ENCODE measurements at regions not wholly inside any gene's neighbourhood (a gene's known extent, or its start where the extent isn't known, plus 50 kb on each side); places are given as distances from the start of the nearest gene placed in this dataset.

DNA sequence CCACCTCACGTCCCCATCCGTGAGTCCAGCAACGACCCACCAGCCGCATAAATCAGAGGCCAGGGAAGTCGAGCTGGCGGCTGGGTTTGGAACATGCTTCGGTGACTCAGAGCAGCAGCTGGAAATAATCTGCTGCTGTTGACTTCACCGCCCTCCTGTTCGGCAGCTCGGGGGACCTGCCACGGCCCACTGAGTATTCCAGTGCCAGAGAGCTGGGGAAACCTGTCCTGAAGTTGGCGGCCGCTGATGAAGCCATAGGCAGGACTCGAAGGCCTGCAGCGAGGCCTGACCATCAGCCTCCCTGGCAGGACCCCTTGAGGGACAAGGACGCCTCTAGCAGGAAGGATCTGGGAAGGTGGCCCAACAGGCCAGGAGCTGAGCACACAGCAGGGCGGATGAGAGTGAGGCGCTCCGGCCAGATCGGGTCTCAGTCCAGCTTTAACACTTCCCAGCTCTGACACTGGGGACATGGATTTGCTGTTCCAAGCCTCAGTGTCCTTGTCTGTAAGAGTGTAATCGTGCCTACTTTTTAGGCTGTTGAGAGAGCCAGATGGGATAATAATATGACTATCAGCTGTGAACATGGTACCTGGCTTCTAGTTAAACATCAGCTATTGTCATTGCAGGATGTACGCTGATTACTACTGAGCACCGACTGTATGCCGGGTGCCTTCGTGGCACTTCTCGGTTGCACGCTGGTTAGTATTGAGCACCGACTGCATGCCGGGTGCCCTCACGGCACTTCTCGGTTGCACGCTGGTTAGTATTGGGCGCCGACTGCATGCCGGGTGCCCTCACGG is 50.4 kb upstream of the CIBAR2 start:
- no peak for DNase-seq (ENCODE audit: low read depth in 2 of 2)

DNA sequence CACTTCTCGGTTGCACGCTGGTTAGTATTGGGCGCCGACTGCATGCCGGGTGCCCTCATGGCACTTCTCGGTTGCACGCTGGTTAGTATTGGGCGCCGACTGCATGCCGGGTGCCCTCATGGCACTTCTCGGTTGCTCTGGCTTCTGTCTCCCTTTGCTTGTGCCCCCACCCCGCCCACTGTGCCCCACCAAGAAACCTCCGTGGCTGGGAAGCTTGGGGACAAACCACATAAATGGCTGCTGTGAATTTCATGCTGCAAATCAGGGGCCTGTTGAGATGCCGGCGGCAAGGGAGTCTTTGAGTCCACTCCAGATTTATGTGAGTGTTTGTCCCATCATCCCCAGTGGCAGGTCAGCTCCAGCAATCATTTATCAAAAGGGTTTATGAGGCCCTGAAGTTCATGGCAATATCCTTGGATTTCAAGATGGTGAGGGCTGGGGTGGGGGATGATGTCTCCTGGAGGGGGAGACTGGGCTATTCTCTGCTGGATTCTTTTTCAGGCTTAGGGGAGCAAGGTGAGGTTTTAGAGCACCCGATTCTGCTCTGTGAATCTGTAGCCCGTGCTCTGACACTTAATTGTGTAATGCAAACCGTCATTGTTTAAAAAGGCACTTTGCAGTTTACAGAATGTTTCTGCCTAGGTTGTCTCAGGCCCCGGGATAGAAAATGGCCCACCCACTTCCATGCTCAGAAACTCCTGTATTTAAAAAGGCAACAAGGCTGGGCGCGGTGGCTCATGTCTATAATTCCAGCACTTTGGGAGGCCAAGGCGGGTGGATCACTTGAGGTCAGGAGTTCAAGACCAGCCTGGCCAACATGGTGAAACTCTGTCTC is 51.2 kb upstream of the CIBAR2 start:
- DNase-seq (ENCODE audit: low read depth in 2 of 2): no peak

DNA sequence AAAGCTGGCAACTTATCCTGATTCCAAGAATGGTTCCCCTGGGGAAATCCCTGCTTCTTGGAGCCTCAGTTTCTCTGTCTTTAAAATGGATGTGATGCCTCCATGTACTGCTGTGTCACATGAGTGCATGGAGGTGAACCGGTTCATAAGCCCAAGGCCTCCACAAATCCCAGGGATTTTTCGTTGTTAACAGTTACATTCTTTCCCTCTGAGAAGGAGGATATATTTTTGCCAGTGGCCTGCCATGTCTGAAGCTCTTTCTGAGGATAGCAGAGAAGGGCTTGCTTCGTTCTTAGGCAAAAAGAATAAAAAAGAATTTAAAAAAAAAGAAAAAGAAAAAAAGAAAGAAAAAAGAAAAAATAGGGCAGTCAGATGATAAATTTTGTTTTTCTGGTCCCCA is 52.2 kb upstream of the CIBAR2 start:
- DNase-seq (ENCODE audit: low read depth in 2 of 2): no peak

DNA sequence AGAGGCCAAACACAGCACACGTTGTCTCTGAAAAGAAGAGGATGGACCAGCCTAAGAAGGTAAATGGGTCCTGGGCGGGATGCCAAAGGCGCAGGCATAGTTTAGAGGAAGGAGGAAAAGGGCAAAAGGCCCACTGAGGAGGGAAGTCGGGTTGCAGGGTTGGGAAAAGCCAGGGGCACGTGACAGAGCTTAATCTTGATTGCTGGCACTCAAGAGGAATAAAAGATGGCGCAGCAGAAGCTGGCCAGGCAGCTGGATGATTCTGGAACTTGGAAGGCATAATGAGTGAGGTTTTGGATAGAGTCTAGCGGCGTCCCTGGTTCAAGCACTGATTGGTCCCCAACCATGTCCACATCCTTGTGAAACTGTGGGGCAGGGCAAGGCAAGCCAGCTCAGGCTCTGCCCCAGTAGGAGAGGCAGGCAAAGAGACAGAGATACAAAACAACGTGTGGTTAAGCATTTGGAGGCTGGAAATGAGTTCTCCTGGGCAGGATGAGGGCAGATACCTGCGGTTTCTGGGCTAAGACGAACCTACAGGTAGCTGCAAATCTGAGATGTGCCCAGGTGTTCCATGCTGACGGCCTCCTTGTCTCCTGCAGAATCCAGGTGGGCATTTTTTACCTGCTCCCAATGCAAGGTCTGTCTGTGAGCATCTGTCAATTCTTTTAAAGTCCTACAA is 52.7 kb upstream of the CIBAR2 start:
- no peak for DNase-seq (ENCODE audit: low read depth in 2 of 2)

DNA sequence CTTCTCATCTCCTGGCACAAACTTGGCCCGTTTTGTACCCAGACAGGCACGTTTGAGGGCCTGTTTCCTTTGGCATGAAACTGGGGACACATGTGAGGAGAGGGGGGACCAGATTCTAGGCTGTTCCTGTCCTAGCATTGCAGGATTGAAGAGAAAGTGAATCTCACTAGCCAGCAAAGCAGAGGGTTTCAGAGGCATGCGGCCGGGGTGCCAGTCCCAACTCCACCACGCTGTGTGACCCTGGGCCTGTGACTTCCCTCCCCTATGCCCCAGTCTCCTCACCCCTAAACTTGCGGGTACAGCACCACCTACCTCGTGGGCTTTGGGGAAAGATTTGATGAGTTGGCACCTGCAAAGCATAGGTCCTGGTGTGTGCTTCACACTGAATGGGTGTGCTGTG is 53.5 kb upstream of the CIBAR2 start:
- DNase-seq (ENCODE audit: low read depth in 2 of 2): no peak

DNA sequence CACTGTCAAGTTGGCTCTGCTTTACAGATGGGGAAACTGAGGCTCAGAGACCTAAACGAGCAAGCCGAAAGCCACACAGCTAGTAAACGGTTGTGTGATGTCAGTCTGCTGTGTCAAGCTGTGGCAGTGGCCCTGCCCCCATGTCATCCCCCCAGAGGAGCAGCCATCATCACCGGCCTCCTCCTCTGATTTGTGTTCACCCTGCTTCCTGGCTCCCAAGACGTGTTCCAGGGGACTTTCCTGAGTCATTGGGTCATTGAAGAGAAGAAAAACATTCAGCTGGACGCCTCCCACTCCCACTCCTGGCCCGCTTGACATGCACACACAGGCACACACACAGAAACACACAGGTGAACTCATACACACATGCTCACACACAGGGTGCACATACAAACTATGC is 54.0 kb upstream of the CIBAR2 start:
- DNase-seq (ENCODE audit: low read depth in 2 of 2): no peak

DNA sequence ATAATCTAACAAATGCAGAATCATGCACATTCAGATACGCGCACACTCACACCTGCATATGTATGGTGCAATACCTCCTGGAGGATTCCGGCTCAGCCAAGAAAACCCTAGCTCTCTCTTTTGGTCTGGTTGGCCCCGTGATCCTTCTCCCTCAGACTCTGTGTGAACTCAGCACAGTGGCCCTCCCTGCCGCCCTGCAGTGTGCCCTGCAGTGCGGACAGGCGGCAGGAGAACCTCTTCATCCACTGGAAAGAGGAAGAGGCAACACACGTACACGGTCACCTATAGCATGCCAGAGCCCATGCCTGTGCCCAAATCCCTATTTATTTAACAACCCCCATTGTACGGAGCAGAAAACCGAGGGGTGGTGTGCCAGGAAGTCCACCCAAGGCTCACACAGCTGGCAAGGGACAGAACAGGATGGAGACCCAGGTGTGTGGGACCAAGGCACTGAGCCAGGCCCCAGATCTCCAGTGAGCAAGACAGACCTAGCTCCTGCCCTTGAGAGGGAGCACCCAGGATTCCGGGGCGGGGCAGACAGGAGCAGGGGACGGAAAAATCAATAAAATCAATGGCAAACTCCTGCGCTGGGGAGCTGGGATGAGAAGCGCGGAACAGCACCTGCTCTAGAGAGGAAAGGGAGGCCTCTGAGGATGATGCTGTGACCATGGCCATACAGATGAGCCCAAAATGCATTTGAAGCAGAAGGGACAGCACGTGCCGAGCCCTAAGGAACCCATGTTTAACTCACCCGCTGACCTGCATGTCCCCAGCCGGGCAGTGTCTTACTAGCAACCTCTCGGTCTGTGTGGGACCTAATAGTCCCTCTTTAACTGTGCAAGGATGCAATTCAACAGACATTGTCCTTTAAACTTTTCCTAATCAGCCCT is 54.7 kb upstream of the CIBAR2 start:
- DNase-seq (ENCODE audit: low read depth in 2 of 2): no peak

DNA sequence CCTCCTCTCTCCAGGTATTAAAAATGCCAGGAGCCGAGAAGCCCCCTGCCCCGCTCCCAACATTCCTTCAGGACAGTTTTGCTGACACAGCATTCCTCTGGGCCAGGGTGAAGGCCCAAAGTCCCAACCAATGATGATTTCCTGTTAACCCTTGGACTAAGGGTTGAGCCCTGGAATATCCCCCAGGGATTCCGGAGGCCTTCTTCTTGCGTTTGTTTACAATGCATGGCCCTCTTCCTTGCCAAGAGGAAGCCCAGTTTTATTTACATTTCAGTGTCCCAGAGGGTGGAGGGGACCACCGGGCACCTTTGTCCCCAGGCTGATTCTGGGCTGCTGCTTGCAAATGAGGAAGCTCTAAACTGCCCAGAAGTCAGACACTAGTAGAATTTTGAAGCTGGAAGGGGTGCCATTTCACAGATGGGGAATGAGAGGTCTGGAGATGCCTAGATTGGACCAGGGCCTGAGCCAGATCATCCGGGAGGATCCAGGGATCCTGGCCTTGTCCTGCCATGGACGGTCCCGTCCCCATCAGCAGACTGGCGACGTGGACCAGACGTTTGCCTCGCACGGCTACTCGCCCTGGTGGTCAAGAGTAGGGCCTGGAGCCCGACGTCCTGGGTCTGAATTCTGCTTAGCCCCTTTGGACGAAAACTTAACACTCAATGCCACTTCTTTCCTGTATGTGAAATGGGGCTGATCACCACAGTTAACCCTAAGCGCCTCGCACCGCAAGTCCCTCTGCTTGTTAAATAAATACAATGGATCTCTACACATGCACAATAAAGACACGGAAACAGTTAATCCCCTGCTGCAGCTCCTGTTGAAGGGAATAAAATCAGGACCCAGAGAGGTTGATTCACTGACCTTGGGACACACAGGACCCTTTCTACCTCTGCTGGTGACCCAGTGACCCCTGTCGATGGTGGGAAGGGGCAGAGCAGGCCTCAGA is 55.6 kb upstream of the CIBAR2 start:
- DNase-seq (ENCODE audit: low read depth in 2 of 2): no peak

DNA sequence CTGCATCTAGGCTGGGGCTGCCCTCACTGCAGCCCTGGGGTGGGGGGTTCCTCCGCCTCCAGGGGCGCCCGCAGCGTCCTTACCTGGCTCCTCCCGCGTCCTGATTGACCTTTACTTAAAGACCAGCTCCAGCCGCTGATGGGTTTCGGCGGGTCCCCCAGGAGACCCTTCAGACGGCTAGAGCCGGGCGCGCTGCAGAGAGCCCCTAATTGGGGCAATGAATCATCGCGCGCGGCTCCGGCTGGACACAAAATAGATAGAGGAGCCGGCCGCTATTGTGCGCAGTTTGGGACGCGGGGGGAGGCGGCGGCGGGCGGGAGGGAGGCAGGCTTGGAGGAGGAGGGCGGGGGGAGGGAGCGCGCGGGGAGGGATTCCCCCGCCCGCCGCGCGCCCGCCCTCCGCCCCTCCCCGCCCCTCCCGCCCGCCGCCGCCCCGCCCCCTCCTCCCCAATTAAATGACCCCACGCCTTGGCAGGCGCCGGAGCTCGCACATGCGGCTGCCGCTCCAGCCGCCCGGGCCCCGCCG is 56.5 kb upstream of the CIBAR2 start:
- no peak for DNase-seq (ENCODE audit: low read depth in 2 of 2)

DNA sequence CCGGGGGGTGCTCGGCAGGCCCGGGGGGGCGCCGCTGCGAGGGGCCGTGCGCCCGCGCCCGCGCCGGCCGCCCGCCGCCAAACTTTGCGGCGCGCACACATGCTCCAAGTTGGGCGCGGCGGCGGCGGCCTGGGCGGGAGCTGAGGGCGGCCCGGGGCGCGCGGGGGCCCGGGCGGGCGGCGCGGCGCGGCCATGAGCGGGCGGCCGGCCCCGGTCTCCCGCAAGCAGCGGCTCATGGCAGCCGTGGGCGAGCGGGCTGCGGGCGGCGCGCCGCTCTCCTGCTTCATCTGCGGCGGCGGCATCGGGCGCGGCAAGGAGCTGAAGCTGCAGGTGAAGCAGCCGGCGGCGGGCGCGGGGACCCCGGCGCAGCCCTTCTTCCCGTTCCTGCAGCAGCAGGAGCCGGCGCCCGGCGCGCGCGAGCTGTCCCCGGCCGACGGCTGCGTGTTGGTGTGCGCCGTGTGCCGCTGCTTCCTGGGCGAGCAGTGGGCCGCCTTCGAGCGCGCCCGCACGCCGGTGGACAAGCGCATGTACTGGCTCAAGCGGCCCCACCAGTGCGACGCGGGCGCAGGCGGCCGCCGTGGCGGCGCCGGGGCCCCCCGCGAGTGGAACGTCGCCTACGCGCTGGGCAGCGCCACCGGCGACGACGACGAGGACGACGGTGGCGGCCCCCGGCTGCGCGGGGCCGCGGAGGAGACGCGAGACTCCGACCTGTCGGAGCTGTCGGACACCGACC is 57.2 kb upstream of the CIBAR2 start:
- no peak for DNase-seq (ENCODE audit: low read depth in 2 of 2)

DNA sequence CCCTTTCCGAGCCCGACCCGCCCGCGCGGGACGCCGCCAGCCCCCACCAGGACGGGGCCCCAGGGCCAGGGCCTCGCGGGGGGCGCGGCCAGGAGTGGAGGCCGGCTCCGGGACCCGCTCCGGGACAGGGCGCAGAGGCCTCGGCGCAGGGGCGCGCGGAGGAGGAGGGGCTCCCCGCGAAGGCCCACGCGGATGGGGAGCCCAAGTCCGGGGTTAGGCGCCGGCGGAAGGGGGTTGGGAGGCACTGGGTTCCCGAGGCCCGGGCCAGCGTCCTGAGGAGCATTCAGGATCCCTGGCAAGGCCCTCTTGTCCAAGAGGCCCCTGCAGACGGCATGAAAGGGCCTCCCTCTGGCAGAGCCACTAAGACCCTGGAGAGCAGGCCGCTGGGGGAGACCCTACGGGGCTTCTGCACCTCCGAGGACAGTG is 57.8 kb upstream of the CIBAR2 start:
- no peak for DNase-seq (ENCODE audit: low read depth in 2 of 2)

DNA sequence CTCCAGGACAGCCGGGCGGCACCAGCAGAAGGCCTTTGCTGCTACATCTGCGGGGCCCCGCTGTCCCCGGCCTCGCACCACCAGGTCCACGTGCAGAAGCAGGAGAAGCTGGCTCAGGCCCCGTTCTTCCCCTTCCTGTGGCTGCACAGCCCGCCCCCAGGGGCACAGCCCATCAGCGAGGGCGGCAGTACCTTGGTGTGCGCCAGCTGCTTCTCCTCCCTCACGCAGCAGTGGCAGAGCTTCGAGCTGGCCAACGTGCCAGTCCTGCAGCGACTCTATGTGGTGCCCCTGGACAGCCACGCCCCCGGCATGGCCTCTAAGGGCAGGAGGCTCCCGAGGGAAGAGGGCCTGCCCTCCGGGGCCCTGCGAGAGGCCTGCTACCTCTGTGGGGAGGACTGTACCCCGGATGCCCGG is 58.3 kb upstream of the CIBAR2 start:
- DNase-seq (ENCODE audit: low read depth in 2 of 2): no peak

DNA sequence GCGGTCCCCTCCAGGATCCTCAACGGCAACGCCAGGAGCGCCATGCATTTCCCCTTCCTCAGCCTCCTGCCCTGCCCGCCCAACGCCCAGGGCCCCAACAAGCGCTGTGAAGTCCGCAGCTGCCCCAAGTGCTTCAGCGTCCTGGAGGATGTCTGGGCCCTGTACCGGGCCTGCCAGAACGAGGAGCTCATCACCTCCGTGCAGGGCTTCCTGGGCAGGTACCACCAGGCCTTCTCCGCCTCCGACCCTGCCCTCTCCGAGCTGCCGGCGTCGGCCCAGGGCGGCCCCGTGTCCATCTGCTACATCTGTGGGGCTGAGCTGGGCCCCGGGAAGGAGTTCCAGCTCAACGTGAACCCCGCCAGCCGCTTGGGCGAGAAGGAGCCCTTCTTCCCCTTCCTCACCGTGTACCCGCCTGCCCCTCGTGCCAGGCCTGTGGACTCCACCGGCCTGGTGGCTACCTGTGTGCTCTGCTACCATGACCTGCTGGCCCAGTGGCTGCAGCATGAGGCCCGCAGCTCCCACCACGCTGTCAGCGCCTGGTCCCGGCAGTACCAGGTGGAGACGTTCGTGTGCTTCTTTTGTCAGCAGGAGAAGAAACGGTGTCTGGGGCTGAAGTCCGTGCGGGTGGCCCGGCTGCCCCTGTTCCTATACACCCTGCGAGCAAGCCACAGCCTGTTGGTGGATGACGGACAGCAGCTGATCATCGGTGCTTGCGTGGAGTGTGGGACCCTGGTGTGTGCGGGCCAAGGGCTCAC is 58.9 kb upstream of the CIBAR2 start:
- DNase-seq (ENCODE audit: low read depth in 2 of 2): no peak

DNA sequence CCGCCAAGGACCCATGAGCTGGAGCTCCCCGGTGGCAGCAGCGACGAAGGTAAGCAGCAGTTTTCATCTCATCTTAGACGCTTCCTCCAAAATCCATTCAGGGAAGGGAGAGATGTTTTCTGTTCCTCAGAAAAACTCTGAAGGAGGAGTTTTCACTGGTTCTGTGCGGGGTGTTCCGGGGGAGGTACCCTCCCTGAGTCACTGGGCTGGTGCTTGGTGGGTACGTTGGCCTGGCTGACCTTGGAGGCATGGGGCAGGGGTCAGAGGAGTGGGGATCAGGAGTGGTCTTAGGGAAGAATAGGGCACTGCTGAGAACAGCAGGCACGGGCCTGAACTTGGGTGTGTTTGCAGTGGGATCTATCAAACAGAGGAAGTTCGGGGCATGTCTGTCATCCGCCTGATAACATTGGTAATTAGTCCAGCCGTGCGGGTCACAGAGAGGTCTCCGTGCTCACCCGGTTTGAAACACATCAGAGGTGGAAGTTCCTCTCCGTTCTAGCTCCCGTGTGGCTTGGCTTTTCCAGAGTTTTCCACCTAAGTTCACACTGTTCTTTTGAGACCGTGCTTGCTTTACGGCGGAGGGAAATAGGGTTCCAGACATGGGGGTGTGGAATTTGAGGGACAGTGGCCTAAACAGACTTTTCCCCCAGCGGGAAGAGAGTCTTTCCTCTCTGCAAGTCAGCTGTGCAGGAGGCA is 59.6 kb upstream of the CIBAR2 start:
- no peak for DNase-seq (ENCODE audit: low read depth in 2 of 2)

DNA sequence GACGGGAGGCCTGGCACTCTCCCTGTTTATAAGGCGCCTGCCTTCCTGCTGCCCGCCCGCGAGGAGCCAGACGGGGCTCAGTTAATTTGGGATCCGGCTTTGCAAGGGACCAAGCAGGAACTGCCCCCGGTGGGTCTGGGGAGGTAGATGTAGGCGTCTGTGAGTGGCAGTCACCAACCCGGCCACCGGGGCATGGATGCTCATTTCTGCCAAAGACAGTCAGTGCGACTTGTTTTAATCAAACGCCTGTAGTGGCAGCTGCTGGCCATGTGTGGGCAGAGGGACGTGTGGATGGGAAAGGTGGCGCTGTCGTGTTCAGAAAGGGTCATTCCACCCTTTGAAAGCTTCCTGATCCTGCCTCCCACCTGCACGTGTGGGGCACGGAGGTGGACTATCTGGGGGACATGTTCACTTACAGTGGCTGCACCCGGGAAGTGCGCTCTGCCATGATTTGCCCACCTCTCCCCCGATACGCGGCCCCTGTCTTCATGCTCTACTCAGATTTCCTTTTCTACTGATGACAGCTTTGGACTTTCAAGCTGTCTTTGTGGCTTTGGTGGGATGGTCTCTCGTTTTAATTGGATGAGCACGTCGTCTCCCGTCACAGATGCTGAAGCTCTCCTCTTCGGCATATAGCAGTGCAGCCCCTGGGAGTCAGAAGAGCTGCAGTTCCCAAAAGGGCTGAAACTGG is 60.3 kb upstream of the CIBAR2 start:
- no peak for DNase-seq (ENCODE audit: low read depth in 2 of 2)

DNA sequence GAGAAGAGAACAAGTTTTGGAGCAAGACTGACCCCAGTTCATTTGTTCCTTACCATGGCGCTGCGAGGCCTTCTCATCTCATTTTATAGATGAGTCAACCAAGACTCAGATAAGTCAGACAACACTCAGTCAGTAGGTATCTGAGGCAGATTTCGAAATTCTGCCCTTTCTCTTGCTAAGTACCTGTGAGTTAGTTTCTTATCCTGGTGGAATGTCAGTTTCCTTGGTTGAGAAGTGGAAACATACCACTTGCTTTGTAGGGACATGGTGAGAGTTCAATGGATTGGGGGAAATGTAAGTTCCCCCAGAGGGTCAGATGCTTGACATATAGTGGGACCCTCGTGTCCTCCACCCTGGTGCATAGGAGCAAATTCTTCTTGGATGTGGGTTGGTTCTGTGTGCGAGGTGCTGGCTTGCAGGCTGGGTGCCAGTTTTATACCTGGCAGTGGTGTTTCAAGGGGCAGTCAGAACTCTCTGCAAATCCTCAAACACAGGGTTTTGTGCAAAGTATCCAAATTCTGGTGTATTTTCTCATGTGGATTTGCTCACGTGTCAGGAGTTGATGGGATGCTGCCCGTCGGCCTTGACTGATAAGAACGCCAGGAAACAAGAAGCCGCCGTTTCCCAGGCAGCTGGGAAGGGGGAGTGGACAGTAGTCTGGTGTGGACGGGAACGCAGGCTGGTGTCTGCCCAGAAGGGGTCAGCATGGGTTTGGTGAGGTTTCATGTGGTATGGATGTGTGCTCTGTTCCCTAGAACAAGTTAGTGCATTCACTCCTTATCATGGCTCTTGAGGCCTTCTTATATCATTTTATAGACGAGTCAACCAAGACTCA is 61.1 kb upstream of the CIBAR2 start:
- DNase-seq (ENCODE audit: low read depth in 2 of 2): no peak

Measured in stimulated activated CD4-positive, alpha-beta T cell treated with anti-CD3 and anti-CD28 coated beads, Interleukin-1b, Interleukin-23, amount 100 ng/mL, for 1 hour (primary cell).